ENCODE measurements at regions not wholly inside any gene's neighbourhood (a gene's known extent, or its start where the extent isn't known, plus 50 kb on each side); places are given as distances from the start of the nearest gene placed in this dataset.

DNA sequence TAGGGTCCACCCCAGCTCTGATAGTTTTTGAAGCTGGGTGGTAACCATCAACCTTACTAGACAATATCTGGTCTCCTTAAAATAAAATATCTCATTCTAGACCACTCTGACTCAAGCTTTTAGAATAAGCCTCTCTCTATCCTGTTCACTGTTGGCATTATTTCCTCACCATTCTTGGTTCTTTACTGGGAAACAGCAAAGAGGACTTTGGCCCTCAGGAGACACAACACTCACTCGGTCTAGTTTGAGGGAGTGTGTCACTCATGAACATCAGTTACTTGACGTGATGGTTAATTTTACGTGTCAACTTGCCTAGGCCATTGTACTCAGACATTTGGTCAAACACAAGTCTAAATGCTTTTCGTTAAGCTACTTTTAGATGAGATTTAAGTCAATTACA is 110.6 kb downstream of the FAM76B start:
- no peak for DNase-seq
- Histone ChIP-seq H2AK5ac (ENCODE audit: low read length) (no peak overlapping the region), H3K18ac (ENCODE audit: low read length) (no peak overlapping the region), H3K27ac (ENCODE audit: low read depth, low read length) (no peak overlapping the region), H2BK120ac (ENCODE audit: insufficient read depth, low read length, poor library complexity) (no peak overlapping the region), H4K91ac (ENCODE audit: low read depth, low read length) (no peak overlapping the region), H3K23ac (ENCODE audit: low read length) (no peak overlapping the region), H3K79me1 (ENCODE audit: low read length) (no peaks in the 10 kb centered on the region), H3K4ac (ENCODE audit: low read depth, low read length) (no peak overlapping the region), H3K36me3 (ENCODE audit: control insufficient read depth in 1 of 2, insufficient read depth in 2 of 2, low read length in 2 of 2) (no peaks in the 10 kb centered on the region), H3K79me2 (ENCODE audit: control insufficient read depth, insufficient read depth, low read length, poor library complexity) (no peaks in the 10 kb centered on the region), H3K14ac (ENCODE audit: low read length) (no peak overlapping the region), H3K4me1 (ENCODE audit: control insufficient read depth in 1 of 2, insufficient read depth in 2 of 2, low read length in 2 of 2) (no peaks in the 10 kb centered on the region), H4K12ac (ENCODE audit: low read depth, low read length) (no peak overlapping the region), H4K8ac (ENCODE audit: low read depth, low read length) (no peak overlapping the region), H3K4me2 (ENCODE audit: low read length) (no peak overlapping the region), H3K27me3 (ENCODE audit: insufficient read depth, low read length) (no peaks in the 10 kb centered on the region), H2BK12ac (ENCODE audit: low read length) (no peak overlapping the region), H3K9ac (ENCODE audit: low read length) (no peak overlapping the region), H3K9me3 (ENCODE audit: insufficient read depth, low read depth, low read length) (no peaks in the 10 kb centered on the region), H3K4me3 (ENCODE audit: low read depth, low read length) (no peak overlapping the region), H2BK5ac (ENCODE audit: low read depth, low read length, poor library complexity) (no peak overlapping the region), H2AFZ (ENCODE audit: insufficient read depth, low read length, poor library complexity) (no peak overlapping the region)
- WGBS (ENCODE audit: extremely low coverage, insufficient coverage, insufficient read length) = no CpG with 5 or more reads among the region's 4 CpGs

DNA sequence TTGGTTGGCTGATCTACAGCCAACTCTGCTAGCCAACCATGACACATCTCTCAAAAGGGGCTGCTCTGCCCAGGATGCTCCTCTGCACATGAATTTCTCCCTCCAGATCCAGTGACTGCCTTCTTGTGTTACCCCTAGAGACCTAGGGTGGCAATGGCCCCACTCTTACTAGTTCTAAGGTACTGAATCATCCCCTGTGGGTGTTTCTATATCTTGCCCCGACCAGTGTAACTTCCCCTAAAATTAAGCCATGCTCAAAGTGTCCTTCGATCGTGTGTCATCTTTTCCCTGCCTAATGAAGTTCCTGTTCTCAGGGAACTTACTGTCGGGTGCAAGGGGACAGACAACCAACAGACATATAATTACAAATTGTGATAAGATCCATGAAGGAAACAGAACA is 113.3 kb downstream of the FAM76B start:
- no peaks in the 10 kb centered on the region for H3K9me3 ChIP-seq (ENCODE audit: insufficient read depth, low read depth, low read length)
- no peak overlapping the region for H2BK5ac ChIP-seq (ENCODE audit: low read depth, low read length, poor library complexity)
- no peaks in the 10 kb centered on the region for H3K27me3 ChIP-seq (ENCODE audit: insufficient read depth, low read length)
- H4K8ac ChIP-seq (ENCODE audit: low read depth, low read length) = no peak overlapping the region
- no peak overlapping the region for H3K27ac ChIP-seq (ENCODE audit: low read depth, low read length)
- no peaks in the 10 kb centered on the region for H3K79me2 ChIP-seq (ENCODE audit: control insufficient read depth, insufficient read depth, low read length, poor library complexity)
- no peak overlapping the region for H3K4me3 ChIP-seq (ENCODE audit: low read depth, low read length)
- no peak overlapping the region for H3K4ac ChIP-seq (ENCODE audit: low read depth, low read length)
- no peak overlapping the region for H3K4me2 ChIP-seq (ENCODE audit: low read length)
- H2BK12ac ChIP-seq (ENCODE audit: low read length) = no peak overlapping the region
- no peak overlapping the region for H2BK120ac ChIP-seq (ENCODE audit: insufficient read depth, low read length, poor library complexity)
- no peaks in the 10 kb centered on the region for H3K79me1 ChIP-seq (ENCODE audit: low read length)
- no peak overlapping the region for H4K91ac ChIP-seq (ENCODE audit: low read depth, low read length)
- no peaks in the 10 kb centered on the region for H3K4me1 ChIP-seq (ENCODE audit: control insufficient read depth in 1 of 2, insufficient read depth in 2 of 2, low read length in 2 of 2)
- DNase-seq = no peak
- no peak overlapping the region for H3K18ac ChIP-seq (ENCODE audit: low read length)
- H3K9ac ChIP-seq (ENCODE audit: low read length) = peak overlapping the region; percentile 36
- no peak overlapping the region for H4K12ac ChIP-seq (ENCODE audit: low read depth, low read length)
- no peak overlapping the region for H3K23ac ChIP-seq (ENCODE audit: low read length)
- no CpG with 5 or more reads among the region's 4 CpGs for WGBS (ENCODE audit: extremely low coverage, insufficient coverage, insufficient read length)
- no peak overlapping the region for H2AFZ ChIP-seq (ENCODE audit: insufficient read depth, low read length, poor library complexity)
- no peak overlapping the region for H2AK5ac ChIP-seq (ENCODE audit: low read length)
- H3K36me3 ChIP-seq (ENCODE audit: control insufficient read depth in 1 of 2, insufficient read depth in 2 of 2, low read length in 2 of 2) = no peaks in the 10 kb centered on the region
- no peak overlapping the region for H3K14ac ChIP-seq (ENCODE audit: low read length)

DNA sequence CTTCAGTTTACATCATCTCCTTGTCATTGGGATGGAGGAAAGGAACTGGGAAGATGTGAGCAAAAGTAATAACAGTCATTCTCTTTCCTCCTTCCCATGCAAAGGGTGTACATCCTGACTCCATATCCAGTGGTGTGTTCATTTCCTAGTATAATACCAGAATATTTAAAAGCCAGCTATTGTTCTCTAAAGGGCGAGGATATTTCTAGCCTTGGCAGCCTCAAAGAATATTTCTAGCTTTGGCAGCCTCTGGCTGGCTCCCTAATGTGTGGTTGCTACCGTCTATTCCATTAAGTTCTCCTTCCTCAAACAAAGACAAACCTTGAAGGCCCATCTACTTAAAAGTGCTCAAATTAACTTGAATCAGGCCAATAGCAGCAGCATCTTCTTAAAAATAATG is 114.0 kb downstream of the FAM76B start:
- H3K27me3 ChIP-seq (ENCODE audit: insufficient read depth, low read length) = no peaks in the 10 kb centered on the region
- H4K91ac ChIP-seq (ENCODE audit: low read depth, low read length) = no peak overlapping the region
- H2AK5ac ChIP-seq (ENCODE audit: low read length) = no peak overlapping the region
- H3K14ac ChIP-seq (ENCODE audit: low read length) = no peak overlapping the region
- WGBS (ENCODE audit: extremely low coverage, insufficient coverage, insufficient read length) = no CpG with 5 or more reads among the region's 2 CpGs
- H3K4me3 ChIP-seq (ENCODE audit: low read depth, low read length) = no peak overlapping the region
- no peak overlapping the region for H2BK12ac ChIP-seq (ENCODE audit: low read length)
- H3K9ac ChIP-seq (ENCODE audit: low read length) = no peak overlapping the region
- H3K9me3 ChIP-seq (ENCODE audit: insufficient read depth, low read depth, low read length) = no peaks in the 10 kb centered on the region
- H3K23ac ChIP-seq (ENCODE audit: low read length) = no peak overlapping the region
- H3K36me3 ChIP-seq (ENCODE audit: control insufficient read depth in 1 of 2, insufficient read depth in 2 of 2, low read length in 2 of 2) = no peaks in the 10 kb centered on the region
- no peak overlapping the region for H4K12ac ChIP-seq (ENCODE audit: low read depth, low read length)
- no peaks in the 10 kb centered on the region for H3K79me2 ChIP-seq (ENCODE audit: control insufficient read depth, insufficient read depth, low read length, poor library complexity)
- H3K18ac ChIP-seq (ENCODE audit: low read length) = no peak overlapping the region
- no peaks in the 10 kb centered on the region for H3K4me1 ChIP-seq (ENCODE audit: control insufficient read depth in 1 of 2, insufficient read depth in 2 of 2, low read length in 2 of 2)
- H3K79me1 ChIP-seq (ENCODE audit: low read length) = no peaks in the 10 kb centered on the region
- H2BK120ac ChIP-seq (ENCODE audit: insufficient read depth, low read length, poor library complexity) = no peak overlapping the region
- H3K27ac ChIP-seq (ENCODE audit: low read depth, low read length) = no peak overlapping the region
- no peak overlapping the region for H4K8ac ChIP-seq (ENCODE audit: low read depth, low read length)
- H2BK5ac ChIP-seq (ENCODE audit: low read depth, low read length, poor library complexity) = no peak overlapping the region
- no peak overlapping the region for H3K4ac ChIP-seq (ENCODE audit: low read depth, low read length)
- no peak overlapping the region for H2AFZ ChIP-seq (ENCODE audit: insufficient read depth, low read length, poor library complexity)
- DNase-seq = no peak
- H3K4me2 ChIP-seq (ENCODE audit: low read length) = no peak overlapping the region

- Histone ChIP-seq H3K4me2 (ENCODE audit: low read length) (no peak overlapping the region), H3K14ac (ENCODE audit: low read length) (no peak overlapping the region), H3K9me3 (ENCODE audit: insufficient read depth, low read depth, low read length) (no peaks in the 10 kb centered on the region), H2AK5ac (ENCODE audit: low read length) (no peak overlapping the region), H3K9ac (ENCODE audit: low read length) (no peak overlapping the region), H3K79me1 (ENCODE audit: low read length) (no peaks in the 10 kb centered on the region), H4K12ac (ENCODE audit: low read depth, low read length) (no peak overlapping the region), H3K36me3 (ENCODE audit: control insufficient read depth in 1 of 2, insufficient read depth in 2 of 2, low read length in 2 of 2) (no peaks in the 10 kb centered on the region), H2BK5ac (ENCODE audit: low read depth, low read length, poor library complexity) (no peak overlapping the region), H2BK12ac (ENCODE audit: low read length) (no peak overlapping the region), H3K27ac (ENCODE audit: low read depth, low read length) (no peak overlapping the region), H4K91ac (ENCODE audit: low read depth, low read length) (no peak overlapping the region), H3K79me2 (ENCODE audit: control insufficient read depth, insufficient read depth, low read length, poor library complexity) (no peaks in the 10 kb centered on the region), H2BK120ac (ENCODE audit: insufficient read depth, low read length, poor library complexity) (no peak overlapping the region), H3K4me1 (ENCODE audit: control insufficient read depth in 1 of 2, insufficient read depth in 2 of 2, low read length in 2 of 2) (no peaks in the 10 kb centered on the region), H3K4ac (ENCODE audit: low read depth, low read length) (no peak overlapping the region), H3K27me3 (ENCODE audit: insufficient read depth, low read length) (no peaks in the 10 kb centered on the region), H3K4me3 (ENCODE audit: low read depth, low read length) (no peak overlapping the region), H4K8ac (ENCODE audit: low read depth, low read length) (no peak overlapping the region), H3K18ac (ENCODE audit: low read length) (no peak overlapping the region), H3K23ac (ENCODE audit: low read length) (no peak overlapping the region), H2AFZ (ENCODE audit: insufficient read depth, low read length, poor library complexity) (no peak overlapping the region)
- no peak for DNase-seq
- WGBS (ENCODE audit: extremely low coverage, insufficient coverage, insufficient read length) = no CpG with 5 or more reads among the region's 4 CpGs
These were observed 114.8 kb downstream of the FAM76B start for GRCh38 chr11:95674657-95675358.
